Renal pelvis (tissue), 1 donor: ENCODE measurements at regions not wholly inside any gene's neighbourhood (a gene's known extent, or its start where the extent isn't known, plus 50 kb on each side); places are given as distances from the start of the nearest gene placed in this dataset.
A peak's percentile ranks its signal among the peaks of the same experiment; 100 is the strongest.

Source experiments
- DNase-seq: peaks from one replicate; pipeline ENCODE4 v3.0.0-alpha.2; 2013

DNA sequence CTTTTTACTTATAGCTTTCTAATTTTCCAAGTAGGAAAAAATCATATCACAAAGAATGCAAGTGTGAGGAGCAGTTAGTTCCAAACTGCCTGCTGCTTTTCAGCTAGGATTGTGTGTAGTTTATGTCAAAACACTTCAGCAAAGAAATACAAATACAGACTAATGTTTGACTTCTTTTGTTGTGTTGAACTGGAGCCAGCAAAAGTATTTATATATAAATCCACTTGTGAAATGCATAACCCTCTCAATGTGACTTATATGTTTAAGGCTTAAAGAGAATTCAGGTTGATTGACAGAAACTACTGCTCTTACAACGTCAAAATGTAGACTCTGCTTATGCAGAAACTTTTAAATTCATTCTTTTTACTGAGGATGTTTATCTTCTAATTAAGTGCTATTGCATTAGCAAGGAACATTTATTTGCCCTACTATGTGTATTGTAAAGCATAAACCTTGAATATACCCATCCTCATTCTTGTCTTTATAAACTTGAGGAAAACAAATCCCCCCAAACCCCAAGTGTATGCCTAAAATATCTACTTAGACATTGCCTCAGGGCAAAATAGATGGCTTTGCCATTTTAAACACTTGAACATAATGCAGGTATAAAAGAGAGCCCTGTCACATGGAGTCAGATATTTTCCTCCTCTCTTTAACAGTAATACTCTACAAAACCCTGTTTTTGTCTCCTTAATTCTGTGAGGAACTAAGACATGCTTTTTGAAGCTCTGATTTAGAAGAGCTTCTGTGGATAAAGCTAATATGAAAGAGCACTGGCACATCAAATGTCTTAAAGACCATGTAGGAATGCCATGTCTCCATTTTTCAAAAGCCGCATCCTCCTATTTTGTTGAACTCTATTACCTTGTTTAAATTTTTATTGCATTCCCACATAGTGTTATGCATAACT is 302.8 kb upstream of the TBC1D5 start:
- no peak for DNase-seq

GRCh38 chr3:18044191-18044590 is 301.8 kb upstream of the TBC1D5 start:
- no peak for DNase-seq

GRCh38 chr3:18036450-18036815 is 294.0 kb upstream of the TBC1D5 start:
- no peak for DNase-seq

- DNase-seq, result no peak
Observed at GRCh38 chr3:18035641-18036449, 293.4 kb upstream of the TBC1D5 start.

DNA sequence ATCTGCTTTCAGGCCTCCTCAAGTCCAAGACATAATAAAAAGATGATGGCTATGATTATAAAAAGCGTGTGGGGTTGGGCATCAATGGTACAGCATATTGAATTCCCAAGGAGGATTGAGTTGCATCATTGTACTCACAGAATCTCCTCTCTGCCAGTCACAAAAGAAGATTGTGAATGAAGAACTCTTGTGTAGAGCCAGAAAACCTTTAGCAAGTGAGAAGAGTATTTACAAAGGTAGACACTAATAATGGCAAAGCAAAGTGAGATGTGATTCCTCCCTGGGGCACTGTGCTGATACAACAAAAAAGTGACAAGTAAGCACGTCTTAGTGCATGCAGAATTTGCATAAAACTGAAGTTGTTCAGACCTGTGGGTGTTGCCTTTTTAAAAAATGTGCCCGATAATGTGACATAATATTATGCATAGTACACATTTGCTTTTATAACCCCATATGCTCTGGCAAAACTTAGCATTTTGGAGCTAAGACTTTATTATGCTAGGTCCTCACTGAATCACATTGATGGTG is 291.2 kb upstream of the TBC1D5 start:
- DNase-seq, result no peak

GRCh38 chr3:18030371-18030870 is 288.0 kb upstream of the TBC1D5 start:
- DNase-seq, result no peak

GRCh38 chr3:18027161-18027939 is 284.9 kb upstream of the TBC1D5 start:
- no peak for DNase-seq

DNA sequence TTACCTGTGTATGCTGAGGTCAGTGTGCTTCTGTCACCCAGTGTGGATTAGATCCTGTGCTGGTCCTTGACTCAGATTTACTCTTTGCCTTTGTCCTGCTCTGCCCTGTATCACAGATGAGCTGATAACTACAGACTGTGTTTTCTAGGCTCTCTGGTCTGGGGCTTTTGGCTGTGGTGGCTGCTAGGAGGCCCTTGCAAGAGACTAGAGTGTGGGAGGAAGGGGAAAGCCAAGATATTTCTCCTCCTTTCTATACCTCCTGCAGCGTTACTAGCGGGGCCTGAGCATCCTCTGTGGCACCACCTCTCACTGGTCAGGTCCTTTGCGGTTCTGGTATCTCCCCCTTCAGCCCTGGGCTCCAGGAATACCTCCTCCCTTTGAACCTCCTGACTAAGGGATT is 282.3 kb upstream of the TBC1D5 start:
- DNase-seq, result no peak

DNA sequence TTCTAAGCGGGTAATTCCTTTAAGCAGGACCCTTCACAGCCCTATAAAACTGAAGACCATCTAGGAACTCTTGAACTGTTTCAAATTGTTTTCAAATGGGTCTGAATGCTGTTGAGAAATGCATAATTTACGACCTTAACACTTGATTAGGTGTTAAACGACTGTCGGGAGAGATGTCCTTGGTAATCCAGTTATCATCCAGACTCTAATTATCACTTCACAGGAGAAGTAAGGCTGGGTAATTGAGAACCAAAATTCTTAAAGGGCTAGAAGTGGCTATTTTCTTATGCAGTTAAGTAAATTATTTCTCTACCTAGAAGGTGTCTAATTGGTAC is 276.7 kb upstream of the TBC1D5 start:
- DNase-seq, result no peak

- peak; percentile 16 for DNase-seq
Observed at GRCh38 chr3:18018491-18019160, 276.2 kb upstream of the TBC1D5 start.

DNA sequence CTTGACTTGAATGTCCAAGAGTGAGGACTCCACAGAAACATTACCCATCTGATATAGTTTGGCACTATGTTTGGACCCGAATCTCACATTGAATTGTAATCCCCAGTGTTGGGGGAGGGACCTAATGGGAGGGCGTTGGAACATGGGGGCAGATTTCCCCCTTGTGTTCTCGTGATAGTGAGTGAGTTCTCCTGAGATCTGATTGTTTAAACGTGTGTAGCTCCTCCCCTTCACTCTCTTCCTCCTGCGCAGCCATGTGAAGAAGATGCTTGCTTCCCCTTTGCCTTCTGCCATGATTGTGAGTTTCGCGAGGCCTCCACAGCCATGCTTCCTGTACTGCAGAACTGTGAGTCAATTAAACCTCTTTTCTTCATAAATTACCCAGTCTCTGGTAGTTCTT is 273.9 kb upstream of the TBC1D5 start:
- no peak for DNase-seq

- DNase-seq, result no peak
Observed at GRCh38 chr3:18012933-18013332, 270.5 kb upstream of the TBC1D5 start.

DNA sequence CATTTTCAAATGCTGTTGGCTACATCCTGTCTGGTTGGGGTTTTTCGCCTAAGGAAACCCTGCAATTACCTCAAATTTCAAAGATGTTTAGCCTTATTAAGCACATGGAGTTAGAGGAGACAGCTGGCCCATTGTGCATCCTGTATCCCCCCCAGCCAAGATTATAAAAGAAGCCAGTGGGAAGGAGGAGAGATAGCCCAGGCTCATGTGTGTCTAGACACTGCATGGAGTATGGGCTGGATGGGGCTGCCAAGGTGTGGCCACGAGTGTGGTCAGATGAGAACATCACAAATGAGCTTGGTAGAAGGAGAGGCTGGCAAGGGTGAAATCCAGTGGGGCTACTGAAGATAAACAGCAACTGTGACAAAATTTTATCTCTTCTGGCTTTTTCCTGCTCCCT is 270.0 kb upstream of the TBC1D5 start:
- DNase-seq, result no peak

GRCh38 chr3:18011387-18011786 is 269.0 kb upstream of the TBC1D5 start:
- no peak for DNase-seq

GRCh38 chr3:18010001-18010400 is 267.6 kb upstream of the TBC1D5 start:
- no peak for DNase-seq

DNA sequence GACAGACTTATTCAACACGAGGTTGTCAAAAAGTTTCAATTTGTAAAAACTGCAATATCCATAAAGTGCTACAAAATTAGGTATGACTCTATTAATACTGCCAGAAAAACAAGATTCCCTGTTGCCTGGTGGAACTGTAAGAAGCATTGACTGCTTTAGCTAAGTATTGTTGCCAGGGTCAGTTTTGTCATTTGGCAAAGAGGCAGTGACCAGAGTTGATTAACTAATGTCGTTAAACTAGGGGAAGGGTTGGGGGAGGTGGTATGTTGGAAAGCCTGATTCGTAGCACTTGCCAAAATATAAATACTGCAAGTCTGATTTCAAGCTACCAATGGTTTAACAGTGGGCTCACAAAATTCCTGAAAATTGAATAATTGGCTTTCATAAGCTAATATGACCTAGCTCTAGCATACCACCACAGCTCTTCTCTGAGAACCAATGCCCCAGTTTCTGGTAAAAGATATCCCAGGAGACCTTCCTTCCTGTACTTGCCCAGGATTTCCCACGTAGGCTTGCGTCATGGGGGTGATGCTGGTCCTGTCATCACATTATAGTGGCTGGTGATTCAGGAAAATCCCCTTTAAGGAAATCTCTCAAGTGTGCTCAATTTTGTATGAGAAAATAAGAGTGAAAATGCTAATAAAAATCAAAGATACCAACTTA is 266.4 kb upstream of the TBC1D5 start:
- DNase-seq, result no peak

DNA sequence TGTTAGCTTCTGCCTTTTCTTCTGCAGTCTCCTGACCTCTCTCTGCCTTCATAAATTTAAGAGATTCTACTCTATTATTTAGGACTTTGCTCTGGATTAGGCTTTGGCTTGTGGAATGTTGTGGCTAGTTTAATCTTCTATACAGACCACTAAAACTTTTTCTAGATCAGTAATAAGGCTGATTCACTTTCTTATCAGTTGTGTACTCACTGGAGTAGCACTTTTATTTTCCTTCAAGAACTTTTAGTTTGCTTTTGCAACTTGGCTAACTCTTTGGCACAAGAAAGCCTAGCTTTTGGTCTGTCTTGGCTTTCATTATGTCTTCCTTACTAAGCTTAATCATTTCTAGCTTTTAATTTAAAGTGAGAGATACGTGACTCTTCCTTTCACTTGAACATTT is 265.5 kb upstream of the TBC1D5 start:
- DNase-seq, result no peak

- DNase-seq, result no peak
Observed at GRCh38 chr3:17995769-17996168, 253.3 kb upstream of the TBC1D5 start.

DNA sequence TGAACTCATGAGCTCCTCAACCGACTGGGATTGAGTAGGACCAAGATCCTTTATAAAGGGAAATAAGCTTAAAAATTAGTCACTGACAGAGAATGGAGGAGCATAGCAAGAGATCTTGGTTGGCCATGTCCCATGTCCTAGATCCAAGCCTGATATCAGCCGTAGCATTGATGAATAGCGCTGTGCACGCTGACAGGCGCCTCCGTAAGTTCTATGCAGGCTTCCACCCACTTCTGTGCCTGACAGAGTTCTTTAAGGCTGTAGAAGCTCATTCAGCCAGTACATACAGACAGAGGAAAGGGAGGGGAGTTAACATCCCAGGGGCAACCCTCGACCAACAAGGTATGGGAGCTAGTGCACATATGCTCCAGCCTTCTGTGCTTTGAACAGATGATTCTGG is 251.7 kb upstream of the TBC1D5 start:
- no peak for DNase-seq

DNA sequence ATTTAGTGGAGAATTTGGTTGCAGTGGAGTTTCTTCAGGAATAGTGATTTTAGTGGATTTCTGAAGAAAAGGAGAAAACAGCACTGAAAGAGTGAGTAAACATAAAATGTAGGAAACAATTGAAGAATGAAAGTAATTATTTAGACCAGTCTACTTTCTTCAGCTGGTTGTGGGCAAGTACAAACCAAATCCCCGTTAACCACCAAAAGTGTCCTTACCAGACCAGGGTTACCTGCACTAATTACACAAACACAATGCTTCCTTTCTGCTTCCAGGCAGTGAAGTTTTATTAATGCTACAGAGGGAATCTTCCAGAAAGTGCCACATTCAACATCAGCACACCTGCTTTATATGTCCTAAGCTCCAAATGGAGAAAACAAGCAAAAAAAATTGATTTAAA is 248.0 kb upstream of the TBC1D5 start:
- DNase-seq, result no peak

GRCh38 chr3:17986348-17986816 is 244.0 kb upstream of the TBC1D5 start:
- DNase-seq, result no peak
